ENCODE measurements at regions not wholly inside any gene's neighbourhood (a gene's known extent, or its start where the extent isn't known, plus 50 kb on each side); places are given as distances from the start of the nearest gene placed in this dataset.

DNA sequence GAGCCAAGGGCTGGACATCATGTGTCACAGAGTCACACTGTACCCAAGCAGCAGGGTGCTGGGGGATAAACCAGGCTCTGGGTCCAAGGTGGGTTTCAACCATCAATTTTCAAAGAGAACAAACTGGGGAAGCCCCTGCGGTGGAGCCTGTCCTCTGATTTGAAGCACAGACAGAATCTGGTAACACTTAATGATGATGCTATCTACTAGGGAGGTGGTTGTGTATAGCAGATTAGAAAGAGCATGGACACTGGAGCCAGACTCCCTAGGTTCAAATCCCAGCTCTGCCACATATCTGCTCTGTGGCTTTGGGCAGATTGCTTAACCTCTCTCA, 204.9 kb upstream of the ZMIZ1 start:
- no peak for DNase-seq

DNA sequence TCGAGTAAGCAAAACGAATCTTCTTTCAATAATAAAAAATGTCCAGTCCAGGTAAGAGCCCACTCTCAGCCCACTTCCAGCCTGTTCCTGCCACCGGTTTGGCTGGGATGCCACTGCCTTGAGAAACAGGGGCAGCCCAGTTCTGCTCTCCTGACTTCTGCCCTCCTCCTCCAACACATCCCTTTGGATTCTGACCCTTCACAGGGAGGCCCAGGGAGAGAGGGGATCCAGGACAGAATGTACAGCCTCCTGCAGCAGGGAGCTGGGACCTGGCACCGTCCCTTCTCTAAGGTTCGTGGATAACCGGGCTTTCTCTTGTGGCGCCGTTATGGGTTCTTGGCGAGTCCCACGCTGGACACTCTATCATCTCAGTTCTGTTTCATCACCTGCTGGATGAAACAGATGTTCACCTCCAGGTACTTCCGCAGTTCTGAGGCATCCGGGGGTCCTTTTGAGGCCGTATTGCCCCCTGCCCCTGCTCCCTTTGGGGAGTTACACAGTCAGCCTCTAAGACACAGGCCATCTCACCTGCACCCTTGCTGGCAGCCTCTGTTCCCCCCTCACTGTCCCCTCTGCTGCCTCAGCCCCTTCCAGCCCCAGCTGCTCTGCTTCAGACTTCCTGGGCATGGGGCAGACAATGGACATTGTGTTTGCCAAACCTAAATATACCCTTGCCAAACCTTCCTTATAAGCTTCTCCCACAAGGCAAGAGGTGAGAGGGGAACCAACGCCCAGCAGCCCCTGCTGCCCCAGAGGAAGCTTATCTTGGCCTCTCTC, 203.8 kb upstream of the ZMIZ1 start:
- no peak for DNase-seq

DNA sequence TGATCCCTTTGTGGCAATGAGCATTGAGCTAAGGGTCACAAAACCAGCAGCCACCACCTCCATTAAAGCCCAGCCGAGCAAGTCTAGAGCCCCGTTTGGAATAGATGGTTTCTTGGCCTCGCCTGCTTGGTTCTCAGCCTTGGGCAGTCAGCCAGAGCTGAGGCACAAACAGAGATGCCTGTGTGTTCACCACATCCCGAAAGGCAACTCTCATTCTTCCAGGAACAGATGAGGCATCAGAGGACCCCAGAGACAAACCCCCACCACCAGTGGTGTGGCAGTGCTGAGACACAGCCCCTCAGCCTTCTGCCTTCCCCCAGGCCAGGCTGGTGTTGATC, 203.3 kb upstream of the ZMIZ1 start:
- DNase-seq = no peak

DNA sequence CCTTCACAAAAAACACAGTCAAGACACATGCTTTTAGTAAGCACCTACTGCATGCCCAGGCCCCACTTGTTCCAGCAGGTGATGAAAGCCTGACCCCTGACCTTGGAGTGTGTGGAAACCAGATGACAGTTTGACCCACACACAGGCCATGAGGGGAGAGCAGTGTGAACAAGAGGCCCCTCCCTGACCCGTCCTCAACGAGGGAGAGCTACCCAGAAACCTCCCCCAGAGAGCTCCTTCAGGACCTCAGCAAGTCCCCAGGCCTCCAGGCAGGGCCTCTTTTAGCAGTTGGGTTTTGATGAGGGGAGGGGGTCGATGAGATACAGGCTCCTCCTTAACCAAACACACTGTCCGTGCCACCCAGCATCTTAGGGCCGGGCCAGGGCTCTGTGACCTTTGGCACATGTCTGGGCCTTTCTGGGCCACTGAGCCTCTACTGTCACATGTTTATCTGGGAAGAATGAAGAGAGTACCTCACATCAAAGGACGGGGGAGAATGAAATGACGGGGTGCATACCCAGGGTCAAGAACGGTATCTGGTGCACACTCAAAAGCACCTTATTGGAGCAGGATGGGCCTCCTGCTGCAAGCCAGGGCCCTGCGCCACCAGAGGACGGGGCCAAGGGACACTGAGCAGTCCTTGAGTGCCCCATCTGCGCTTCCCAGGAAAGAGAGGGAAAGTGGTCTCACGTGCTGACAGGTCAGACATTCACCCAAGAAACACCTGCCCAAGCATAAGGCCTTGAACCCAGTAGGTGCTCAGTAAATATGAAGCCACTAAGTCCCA, 202.6 kb upstream of the ZMIZ1 start:
- DNase-seq = no peak

DNA sequence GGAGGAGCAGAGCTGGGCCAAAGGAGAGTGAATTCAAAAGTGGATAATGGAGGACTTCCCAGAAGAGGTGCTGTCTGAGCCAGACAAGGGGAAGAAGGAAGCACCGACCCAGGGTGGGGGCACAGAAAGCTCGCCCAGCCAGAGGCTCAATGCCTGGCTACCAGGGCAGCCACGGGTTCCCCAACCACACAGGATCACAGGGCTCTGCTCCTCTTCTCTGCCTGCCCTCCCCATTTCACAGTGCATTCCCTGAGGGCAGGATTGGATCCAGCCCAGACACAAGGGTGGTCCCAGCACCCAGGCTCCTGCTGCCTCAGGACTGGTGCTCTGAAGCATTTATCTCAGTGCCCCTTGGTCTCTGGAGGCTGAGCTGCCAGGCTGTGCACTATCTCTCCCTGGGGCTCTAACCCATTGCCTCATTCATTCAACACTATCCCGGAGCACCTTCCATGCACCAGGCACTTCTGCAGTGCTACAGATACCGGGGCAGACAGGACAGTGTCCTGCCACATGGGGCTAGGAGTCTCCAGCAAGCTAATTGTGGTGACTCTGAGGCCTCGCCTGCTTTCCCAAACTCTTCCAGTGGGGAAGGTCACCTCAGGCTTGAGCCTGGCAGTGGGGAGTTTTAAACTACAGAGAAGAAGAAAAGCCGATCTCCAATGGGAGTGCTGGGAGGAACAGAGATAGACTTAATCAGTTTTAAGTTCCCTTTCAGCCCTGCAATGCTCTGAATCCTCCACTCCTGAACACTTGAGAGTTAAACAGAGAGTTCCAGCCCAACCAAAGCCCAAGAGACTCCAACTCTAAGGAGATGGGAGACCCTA, 201.8 kb upstream of the ZMIZ1 start:
- no peak for DNase-seq

DNA sequence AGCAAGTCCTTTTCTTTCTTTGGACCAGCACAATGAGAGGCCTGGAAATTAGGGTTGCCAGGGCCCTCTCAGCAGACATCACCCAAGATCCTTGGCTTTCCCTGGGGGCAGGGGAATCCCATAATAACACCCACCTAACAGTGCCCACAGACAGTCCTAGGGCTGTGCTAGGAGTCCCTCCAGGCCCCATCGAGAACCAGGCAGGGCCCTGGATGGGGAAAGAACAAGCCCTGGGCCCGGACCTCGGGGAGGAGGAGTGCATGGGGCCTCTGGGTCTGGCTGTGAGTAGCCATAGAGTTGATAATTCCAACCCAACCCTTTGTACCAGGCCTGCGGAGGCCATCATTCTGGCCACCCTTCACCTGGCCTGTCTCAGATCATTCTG, 201.2 kb upstream of the ZMIZ1 start:
- DNase-seq = no peak

DNA sequence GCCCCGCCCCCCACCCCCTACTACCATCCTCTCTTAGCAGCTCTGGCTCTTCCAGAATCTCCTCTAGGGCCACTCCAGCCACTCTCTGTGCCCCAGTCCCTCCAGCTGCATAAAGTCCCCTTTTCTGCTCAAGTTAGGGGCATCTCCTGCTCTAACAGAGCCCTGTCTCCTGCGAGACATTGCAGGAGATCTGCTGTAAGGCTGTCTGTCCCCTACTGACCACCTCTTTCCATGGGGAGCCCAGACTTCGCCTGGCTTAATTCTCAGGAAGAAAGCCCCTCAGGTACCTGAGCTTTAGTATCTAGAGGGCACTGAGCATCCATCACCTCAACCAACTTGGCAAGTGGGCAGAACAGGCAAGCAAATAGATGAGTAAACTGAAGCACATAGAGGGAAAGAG, 200.7 kb upstream of the ZMIZ1 start:
- no peak for DNase-seq

DNA sequence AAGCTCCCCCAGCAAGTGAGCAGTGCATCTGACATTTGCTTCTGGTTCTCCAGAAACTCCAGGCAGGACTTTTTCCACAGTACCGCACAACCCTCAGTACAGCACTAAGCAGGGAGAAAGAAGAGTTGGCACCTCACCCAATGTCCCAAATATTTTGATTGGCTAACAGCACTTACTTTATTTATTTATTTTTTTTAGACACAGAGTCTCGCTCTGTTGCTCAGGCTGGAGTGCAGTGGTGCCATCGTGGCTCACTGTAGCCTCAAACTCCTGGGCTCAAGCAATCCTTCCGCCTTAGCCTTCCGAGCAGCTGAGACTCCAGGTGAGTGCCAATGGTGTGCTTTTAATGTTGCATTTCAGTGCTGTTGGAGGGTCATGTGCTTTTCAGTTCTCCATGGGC, 200.3 kb upstream of the ZMIZ1 start:
- DNase-seq = no peak

DNA sequence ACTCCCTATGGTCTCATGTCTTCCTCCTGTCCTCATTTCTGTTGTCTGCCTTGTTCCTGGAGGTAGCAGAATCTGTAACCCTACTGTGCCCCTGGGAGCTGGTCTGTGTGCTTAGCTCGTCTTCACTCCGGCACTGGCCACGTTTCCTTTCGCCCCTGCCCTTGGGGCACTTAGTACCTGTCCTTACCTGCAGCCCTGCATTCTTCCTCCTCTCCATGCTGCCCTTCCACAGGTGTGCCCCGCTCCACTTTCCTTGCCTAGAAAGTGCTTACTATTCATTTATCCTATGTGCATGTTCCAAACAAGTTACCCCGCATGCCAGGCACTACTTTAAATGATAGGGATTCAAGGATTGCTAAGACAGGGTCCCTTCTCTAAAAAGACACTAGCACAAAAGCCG, 199.9 kb upstream of the ZMIZ1 start:
- no peak for DNase-seq

DNA sequence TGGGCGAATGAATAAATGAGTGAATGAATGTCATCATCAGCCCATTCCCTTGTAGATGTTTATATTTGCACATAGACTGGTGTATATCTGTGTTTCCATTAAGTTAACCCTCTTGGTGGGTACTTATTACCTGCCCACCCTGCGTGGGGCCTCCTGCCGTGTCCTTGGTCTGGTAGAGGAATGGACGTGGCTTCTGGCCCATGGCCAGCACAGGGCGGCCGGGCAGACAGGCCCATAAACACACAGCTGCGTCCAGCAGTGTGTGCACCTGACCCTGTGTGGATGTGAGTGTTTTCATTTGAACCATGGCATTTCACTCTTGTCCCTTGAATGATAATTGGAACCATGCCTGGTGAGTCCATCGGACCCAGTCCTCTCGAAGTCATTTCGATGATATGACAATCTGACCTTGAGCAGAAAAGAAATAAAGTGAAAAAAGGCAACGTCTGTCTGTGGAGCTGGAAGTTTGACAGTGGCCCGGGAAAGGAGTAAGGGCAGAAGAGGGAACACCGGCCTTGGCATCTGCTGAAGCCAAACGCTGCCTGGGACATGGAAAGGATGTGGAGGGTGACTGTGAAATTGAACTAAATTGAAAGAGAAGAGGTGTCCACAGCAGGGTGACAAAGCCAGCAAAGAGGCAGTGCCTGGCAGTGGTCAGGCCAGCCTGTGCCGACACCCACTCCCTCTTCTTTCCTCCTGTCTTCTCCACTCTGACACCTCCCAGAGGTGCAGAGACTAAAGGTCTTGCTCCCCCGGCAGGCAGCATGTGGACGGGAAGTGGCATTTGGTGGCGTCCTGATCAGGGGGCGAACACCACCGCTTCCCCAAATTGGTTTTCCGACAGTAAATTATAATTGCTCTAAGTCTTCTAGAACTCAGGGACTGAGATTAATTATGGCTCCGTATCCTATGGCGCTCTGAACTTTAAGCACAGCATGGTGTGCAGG, 199.0 kb upstream of the ZMIZ1 start:
- DNase-seq = no peak

DNA sequence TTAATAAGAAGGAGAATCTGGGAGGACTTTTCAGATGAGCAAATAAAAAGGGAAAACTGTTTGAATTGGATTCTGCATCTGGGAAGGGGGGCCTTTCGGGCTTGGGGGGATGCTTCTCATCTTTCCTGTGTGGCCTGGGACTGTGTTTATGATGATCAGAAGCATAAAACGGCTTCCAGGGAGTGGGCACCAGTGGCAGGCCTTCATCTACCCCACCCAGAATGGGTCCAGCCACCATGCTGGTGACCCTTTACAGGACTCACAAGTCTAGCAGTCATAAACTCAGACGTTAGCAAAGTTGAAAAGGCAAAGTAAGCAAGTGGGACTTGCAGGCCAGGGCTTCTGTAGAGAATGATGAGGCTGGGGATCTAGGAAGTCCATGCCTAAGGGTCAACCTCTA, 198.3 kb upstream of the ZMIZ1 start:
- no peak for DNase-seq

DNA sequence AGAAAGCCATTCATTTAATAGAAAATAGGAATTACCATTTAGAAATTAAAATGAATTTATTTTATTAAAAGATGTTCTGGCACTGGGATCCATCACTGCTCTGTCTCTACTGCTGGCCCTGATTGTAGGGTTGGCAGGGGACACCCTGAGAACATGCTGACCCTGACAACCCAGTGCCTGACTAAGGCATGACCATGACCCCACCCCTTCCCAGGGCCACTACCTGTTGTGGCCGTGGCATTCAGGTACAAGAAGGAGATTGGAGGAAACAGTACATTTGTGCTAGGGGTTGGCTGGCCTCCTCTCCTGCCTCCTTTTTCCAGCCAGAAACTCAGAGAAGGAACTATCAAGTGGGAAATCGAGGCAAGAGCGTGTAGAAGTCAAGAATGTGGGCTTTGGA, 197.0 kb upstream of the ZMIZ1 start:
- no peak for DNase-seq

DNA sequence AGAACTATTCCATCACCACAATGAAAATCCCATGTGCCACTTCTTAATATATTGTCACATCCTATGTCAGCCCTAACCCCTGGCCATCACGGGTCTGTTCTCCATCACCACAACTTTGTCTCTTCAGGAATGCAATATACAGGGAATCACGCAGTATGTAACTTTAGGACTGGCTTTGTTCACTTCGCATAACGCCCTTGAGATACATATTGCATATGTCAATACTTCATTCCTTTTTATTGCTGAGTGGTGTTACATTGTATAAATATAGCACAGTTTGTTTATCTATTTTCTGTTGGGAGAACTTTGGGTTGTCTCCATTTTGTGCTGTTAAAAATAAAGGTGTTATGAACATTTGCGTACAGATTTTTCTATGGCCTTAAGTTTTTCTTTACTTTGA, 195.4 kb upstream of the ZMIZ1 start:
- no peak for DNase-seq

DNA sequence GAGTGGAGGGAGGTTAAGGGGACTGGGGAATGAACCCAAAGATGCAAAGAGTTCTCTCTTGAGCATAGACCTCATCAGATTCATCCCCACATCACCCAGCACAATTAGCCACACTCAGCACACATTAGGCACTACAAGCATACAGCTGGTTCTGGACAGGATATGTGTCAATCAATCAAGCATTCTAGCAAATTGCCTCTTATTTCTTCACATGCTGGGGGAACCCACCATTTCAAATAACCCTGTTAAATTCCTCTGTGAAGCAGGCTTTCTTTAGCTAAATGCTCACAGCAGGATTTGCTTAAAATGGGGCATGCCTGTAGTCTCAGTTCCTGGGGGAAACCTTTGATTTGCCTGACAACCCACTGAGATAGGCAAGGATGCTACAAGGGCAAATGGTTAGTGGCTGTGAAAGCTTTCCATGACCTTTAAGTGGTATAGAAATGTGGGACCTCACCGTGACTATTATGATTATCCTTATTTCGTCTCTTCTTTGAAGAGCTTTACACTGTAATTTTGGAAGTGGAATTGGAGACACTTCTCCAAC, 193.4 kb upstream of the ZMIZ1 start:
- DNase-seq = no peak

DNA sequence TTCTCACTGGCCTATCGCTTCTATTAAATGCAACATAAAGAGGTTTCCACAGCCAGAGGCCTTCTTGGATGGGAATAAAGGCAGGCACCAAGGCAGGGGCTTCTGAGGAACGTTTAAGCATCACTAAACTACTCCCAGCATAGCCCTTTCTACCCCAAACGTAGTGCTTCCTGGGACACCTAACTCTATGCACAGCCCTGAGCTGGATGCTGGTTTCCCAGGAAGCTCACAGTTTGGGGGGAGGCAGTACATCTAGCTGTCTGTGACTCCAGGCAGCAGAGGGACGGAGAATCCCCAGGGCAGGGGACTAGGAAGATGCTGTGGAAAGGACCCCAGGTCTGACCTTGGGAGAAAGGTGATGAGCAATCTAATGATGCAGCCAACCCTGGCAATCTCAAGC, 192.8 kb upstream of the ZMIZ1 start:
- no peak for DNase-seq

DNA sequence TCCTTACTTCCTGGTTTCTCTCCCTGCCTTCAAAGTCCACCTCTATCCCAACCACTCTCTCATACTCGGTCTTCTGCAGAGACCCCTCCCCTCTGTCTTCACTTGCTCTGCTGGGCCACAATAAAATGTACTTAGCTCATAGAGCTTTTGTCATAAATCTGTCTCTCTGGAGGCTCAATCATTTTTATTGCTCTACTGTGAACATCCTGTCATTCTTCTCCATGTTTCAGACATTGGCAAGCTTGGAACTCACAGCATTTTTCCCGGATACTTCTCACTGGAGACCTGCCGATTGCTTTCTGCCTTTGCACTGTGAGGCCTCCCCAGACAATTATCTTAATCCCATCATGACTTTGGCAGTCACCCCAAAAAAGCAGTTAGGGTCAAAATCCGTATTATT, 192.3 kb upstream of the ZMIZ1 start:
- DNase-seq = no peak

DNA sequence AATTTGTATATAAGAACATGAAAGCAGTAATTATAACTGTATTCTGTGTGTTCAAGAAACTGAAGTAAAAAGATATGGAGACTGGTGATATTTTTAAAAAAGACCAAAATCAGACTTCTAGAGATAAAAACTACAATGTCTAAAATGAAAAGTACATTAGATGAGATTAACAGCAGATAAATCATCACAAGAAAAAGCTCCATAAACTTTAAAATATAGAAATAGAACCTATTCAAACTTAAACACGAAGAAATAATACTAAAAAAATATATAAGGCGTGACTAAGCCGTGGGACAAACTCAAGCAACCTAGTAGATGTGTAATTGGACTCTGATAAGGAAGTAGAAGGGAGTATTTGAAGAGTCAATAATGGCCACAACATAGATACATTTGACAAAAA, 189.1 kb upstream of the ZMIZ1 start:
- no peak for DNase-seq

DNA sequence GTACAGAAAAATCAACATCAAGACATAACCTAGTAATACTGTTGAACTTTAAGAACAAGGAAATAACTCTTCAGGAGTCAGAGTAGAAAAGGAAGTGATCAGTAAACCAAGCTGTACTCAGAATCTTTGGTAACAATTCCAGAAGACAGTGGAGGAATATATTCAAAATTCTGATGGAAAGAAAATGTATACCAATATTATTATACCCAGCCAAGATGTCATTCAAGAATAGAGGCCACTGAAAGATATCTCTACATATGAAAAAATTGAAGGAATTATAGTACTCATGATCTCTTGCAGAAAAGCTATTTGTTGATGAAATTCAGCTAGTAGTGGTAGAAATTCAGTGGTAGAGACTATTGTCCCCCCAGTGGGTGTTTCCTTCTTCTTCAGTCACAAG, 182.6 kb upstream of the ZMIZ1 start:
- no peak for DNase-seq

DNA sequence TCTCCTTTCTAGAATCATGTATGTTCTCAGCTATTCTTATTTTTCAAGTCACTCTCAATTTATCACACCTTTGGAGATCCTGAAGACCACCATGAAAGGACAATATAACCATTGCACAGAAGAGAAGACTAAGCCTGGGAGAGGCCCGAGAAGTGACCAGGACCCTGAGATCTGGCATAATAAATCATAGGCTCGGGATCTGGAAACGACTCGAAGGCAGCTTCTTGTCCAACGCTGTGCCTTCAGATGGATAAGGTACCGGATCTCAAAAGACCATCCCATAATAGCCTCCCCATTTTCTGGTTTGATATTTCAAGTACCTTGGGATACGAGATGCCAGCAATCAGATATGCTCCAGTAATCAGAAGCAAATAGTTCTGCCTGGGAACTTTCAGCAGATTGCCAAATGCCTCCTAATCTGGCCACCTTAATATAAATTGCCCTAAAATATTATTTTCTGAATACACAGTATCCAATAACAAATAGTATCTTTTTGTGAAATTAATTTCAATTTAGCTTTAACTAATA, 179.2 kb upstream of the ZMIZ1 start:
- DNase-seq = no peak

DNA sequence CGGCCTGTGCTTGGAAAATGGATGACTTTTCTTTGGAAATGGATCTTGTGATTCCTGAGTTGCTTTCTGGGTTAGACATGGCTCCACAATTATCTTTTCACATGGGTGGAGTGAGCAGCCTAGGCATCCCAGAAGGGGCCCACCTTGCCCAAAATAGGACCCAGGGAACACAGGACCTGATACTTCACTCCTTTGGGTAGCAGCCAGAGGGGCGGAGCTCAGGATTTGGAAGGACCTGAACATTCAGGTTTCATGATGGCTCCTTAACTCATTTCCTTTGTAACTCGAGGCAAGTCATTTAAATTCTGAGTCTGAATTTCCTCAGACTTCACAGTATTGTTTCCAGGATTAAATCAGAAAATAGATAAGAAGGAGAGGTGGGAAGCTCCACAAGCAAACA, 178.3 kb upstream of the ZMIZ1 start:
- no peak for DNase-seq

DNA sequence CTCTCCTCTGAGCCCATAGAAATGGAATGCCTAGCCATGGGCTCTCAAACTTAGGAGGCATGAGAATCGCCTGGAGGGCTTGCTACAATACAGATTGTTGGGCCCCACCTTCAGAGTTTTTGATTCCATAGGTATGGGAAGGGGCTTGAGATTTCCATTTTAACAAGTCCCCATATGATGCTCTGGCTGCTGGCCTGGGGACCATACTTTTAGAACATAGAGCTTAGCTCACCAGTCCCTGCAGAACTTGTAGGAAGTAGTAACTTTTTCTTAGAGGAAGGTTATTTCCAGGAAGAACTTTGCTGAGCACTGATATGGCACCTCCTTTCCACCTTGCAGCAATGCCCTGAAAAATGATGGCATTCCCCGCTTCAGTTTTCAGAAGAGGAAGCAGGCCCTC, 177.0 kb upstream of the ZMIZ1 start:
- no peak for DNase-seq
